ENCODE measurements at regions not wholly inside any gene's neighbourhood (a gene's known extent, or its start where the extent isn't known, plus 50 kb on each side); places are given as distances from the start of the nearest gene placed in this dataset.

- TF ChIP-seq POLR2A (IDR thresholded peaks at IDR 0.05) (no peak), CTCF (IDR thresholded peaks at IDR 0.05) (no peak)
These were observed 78.5 kb upstream of the AGBL1 start for GRCh38 chr15:86001200-86001599.
